Hematopoietic multipotent progenitor cell treated with erythropoietin and hydrocortisone succinate and interleukin-3 and kit ligand, for 15 days (in vitro differentiated cells): ENCODE measurements at regions not wholly inside any gene's neighbourhood (a gene's known extent, or its start where the extent isn't known, plus 50 kb on each side); places are given as distances from the start of the nearest gene placed in this dataset.
"Not testable (repeated sequence)": the region's sequence is repeated elsewhere in the genome, so short reads cannot be mapped to it uniquely, and the experiment has no call there.

Source experiments
- DNase-seq: peaks from one replicate; pipeline ENCODE4 v3.0.0-alpha.2; 2015; ENCODE audit warnings: low spot score

DNA sequence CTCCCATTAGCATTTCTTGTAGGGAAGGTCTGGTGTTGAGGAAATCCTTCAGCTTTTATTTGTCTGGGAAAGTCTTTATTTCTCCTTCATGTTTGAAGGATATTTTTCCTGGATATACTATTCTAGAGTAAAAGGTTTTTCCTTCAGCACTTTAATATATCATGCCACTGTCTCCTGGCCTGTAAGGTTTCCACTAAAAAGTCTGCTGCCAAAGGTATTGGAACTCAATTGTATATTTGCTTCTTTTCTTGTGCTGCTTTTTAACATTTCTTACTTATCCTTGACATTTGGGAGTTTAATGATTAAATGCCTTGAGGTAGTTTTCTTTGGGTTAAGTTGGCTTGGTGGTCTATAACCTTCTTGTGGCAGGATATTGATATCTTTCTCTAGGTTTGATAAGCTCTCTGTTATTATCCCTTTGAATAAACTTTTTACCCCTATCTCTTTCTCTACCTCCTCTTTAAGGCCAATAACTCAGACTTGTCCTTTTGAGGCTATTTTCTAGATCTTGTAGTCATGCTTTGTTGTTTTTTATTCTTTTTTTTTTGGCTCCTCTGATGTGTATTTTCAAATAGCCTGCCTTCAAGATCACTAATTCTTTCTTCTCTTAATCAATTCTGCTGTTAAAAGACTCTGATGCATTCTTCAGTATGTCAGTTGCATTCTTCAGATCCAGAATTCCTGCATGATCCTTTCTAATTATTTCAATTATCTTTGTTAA lies 225.0 kb upstream of the ZNF217 start:
- no peak for DNase-seq

DNA sequence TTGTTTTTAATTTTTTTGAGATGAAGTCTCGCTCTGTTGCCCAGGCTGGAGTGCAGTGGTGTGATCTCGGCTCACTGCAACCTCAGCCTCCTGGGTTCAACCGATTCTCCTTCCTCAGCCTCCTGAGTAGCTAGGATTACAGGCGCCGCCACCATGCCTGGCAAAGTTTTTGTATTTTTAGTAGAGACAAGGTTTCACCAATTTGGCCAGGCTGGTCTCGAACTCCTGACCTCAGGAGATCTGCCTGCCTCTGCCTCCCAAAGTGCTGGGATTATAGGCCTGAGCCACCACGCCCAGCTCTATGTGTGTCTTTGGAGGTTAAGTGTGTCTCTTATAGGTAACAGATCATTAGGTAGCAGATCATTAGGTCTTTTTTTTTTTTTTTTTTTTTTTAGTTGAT lies 223.9 kb upstream of the ZNF217 start:
- DNase-seq: not testable (repeated sequence)

DNA sequence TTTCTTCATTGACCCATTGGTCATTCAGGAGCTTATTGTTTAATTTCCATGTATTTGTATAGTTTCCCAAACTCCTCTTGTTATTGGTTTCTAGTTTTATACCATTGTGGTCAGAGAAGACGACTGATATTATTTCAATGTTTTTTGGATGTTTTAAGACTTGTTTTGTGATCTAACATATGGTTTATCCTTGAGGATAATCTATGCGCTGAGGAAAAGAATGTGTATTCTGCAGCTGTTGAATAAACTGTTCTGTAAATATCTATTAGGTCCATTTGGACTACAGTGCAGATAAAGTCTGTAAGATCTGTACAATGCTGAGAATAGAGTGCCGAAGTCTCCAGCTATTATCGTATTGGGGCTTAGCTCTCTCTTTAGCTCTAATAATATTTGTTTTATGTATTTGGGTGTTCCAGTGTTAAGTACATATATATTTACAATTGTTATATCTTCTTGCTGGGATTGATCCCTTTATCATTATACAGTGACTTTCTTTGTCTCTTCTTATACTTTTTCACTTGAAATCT lies 223.3 kb upstream of the ZNF217 start:
- no peak for DNase-seq

DNA sequence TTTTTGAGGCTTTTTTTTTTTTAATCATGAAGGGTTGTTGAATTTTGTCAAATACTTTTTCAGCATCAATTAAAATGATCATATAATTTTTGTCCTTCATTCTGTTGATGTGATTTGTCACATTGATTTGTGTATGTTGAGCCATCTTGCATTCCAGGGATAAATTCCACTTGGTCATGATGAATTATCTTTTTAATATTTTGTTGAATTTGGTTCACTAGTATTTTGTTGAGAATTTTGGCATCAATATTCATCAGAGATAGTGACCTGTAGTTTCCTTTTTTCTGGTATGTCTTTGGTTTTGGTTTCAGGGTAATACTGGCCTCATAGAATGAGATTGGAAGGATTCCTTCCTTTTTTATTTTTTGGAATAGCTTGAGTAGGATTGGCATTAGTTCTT lies 221.9 kb upstream of the ZNF217 start:
- no peak for DNase-seq

DNA sequence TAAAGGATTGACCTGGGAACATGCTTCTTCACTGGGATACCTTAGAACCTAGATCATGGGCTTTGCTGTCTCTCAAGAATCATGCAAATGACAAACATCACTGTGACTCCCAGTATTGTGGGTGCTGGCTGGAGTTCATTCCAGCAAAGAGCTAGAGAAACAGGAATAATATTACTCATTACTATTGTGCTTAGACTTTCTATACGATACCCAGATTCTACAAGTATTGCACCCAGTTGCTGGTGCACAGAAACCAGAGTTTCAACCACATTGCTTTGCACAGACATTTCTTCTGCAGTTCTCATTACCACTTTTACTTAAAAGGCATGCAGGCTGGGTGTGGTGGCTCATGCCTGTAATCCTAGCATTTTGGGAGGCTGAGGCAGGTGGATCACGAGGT lies 220.4 kb upstream of the ZNF217 start:
- no peak for DNase-seq

DNA sequence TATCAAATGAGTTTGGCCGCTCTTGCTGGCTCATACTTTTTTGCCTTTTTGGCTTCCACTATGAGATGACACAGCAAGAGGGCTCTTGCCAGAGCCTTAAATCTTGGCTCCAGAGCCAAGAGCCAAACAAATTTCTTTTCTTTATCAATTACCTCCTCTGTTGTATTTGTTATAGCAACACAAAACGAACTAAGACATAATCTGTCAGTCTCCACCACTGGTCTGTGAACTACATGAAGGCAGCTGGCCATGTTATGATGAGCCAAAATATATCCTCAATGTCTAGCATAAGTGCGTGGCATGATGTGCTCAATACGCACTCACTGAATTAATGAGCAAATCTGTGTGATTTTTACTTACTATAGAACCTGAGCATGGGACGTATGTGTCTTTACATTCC lies 220.0 kb upstream of the ZNF217 start:
- no peak for DNase-seq

DNA sequence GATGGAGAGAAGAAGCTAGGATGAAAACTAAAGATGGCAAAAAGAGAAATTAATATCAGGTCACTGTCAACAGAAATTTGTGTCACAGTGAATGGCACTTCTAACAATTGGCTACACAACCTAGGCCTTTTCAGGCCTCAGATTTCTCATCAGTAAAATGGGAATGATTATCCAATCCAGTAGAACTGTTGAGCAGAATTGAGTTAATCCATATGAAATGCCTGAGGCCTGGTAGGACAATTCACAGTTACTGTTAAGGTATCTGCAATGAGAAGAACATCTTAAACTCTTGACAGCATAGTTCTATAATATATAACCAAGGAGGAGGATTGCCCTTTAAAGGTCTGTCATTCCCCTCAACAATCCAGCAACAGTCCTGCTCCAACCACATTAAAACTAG lies 217.9 kb upstream of the ZNF217 start:
- no peak for DNase-seq

DNA sequence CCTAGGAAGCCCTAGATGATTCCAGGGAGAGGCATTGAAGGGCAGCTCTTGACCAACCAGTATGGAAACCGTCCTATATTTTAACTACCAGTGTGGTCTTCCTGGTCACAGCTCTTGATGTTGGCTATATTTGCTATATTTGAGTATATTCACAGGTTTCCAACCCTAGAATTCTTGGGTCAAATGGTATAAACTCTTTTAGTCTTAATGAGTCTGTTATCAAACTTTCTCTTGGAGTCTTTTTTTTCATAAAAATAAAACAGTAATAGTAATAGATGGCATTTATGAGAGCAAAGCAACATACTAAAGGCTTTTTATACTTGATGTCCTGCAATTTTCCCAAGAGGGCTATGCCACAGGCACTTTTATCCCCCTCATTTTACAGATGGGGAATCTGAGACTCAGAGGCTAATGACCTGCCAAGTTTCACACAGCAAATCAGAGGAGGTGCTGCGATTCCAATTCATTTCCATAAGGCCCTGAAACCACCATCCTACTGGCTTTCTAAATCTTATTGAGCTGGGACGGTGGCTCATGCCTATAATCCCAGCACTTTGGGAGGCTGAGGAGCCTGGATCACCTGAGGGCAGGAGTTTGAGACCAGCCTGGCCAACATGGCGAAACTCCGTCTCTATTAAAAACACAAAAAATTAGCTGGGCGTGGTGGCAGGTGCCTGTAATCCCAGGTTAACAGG lies 217.2 kb upstream of the ZNF217 start:
- no peak for DNase-seq

DNA sequence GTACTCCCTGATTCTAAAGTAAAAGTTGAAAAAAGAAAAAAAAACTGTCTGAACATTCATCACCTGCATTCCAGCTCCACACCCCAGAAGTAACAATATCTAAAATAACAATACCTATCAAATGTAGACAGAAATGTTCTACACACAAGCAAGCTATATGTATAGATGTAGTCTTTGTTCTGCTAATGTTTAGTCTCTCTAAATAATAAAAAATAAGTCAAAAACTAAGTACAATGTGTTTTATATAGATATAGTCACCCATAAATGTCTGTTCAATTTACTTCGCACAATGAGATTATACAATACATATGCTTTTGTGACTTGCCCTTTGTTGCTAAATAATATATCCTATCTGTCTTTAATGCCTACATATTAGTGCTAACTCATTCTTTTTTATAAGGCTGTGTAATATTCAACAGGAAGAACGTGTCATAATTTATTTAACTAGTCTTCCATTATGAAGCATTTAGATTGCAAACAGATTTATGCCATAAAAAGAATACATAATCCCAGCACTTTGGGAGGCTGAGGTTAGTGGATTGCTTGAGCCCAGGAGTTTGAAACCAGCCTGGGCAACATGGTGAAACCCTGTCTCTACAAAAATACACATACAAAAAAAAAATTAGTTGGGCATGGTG lies 216.2 kb upstream of the ZNF217 start:
- DNase-seq: no peak

DNA sequence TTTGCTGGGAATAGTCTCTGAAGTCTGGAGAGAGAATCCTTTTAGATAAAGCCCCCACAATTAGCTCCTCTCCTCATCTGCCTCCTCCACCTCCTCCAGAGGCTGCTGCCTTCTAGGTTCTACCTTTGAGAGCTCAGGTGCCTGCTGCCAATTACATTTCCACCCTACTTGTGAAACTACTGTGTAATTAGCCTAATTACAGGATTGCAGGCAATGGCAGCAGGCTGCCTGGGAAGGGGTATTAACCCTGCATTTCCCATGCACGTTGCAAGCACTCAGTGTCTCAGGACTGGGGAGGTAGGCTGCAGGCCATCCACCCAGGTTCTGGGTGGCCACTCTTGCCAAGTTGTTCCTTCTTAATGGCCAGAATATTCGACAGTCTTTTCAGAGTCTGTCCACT lies 215.6 kb upstream of the ZNF217 start:
- DNase-seq: no peak

DNA sequence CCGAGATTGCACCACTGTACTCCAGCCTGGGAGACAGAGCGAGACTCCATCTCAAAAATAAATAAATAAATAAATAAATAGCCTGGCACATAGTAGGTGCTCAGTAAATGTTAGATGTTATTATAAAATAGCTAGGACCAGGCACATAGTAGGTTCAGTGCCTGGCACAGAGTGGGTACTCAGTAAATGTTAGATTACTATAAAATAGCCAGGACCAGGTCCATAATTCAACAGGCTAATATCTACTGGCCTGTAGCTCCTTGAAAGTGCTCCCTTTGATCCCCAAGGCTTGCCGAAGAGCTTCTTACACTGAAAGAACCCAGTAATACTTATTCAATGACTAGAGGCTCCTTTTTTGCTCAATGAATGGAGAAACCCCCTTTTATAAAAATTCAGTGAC lies 215.1 kb upstream of the ZNF217 start:
- no peak for DNase-seq

DNA sequence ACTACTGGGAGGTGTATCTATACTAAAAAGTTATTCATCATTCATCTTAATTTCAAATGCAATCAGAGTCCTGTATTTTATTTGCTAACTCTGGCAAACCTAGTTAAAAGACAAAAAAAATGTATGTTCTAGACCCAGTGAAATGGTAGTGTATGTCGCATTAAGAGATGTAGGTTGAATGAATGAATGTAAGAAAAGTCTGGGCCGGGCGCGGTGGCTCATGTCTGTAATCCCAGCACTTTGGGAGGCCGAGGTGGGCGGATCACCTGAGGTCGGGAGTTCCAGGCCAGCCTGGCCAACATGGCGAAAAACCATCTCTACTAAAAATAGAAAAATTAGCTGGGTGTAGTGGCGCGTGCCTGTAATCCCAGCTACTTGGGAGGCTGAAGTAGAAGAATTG lies 214.7 kb upstream of the ZNF217 start:
- not testable (repeated sequence) for DNase-seq

DNA sequence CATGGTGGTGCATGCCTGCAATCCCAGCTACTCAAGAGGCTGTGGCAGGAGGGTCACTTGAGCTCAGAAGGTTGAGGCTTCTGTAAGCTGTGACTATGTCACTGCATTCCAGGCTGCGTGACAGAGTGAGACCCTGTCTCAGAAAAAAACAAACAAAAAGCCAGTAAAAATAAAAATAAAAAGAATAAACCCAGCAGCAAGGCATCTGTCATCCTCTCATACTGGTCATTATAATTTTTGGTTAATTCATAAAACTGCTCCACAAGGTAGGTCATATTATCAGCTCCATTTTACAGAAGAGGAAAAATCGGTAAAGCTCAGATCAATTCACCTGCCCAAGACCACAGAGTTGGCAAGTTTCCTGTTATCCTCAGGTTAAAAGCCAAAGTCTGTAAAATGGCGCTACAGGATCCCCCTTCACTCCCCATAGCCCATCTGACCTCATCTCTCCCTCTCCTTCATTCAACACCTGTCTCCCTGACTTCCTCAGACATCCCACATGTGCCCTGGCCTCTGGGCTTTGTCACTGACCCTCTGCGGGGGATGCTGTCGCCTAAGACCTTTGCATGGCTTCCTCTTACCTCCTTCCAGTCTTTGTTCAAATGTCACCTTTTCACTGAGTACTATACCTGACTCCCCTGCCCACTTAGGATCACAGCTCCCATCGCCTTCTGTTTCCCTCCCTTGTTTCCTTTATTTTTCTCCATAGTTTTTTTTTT lies 213.2 kb upstream of the ZNF217 start:
- no peak for DNase-seq

DNA sequence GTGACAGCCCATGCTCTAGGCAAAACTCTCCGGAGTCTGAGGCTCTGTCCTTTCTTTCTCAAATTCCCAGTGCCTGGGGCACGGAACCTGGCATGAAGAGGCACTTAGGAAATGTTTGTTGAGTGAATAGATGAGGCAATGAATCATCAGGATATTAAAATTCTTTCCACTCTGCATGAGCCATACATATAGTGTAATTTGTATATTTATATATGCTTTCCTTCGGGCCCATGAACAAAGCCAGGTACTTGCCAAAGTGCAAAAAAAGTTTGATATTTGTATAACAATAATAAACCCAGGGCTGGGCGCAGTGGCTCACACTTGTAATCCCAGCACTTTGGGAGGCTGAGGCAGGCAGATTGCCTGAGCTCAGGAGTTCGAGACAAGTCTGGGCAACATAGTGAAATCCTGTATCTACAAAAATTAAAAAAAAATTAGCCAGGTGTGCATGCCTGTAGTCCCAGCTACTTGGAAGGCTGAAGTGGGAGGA lies 212.3 kb upstream of the ZNF217 start:
- DNase-seq: no peak

DNA sequence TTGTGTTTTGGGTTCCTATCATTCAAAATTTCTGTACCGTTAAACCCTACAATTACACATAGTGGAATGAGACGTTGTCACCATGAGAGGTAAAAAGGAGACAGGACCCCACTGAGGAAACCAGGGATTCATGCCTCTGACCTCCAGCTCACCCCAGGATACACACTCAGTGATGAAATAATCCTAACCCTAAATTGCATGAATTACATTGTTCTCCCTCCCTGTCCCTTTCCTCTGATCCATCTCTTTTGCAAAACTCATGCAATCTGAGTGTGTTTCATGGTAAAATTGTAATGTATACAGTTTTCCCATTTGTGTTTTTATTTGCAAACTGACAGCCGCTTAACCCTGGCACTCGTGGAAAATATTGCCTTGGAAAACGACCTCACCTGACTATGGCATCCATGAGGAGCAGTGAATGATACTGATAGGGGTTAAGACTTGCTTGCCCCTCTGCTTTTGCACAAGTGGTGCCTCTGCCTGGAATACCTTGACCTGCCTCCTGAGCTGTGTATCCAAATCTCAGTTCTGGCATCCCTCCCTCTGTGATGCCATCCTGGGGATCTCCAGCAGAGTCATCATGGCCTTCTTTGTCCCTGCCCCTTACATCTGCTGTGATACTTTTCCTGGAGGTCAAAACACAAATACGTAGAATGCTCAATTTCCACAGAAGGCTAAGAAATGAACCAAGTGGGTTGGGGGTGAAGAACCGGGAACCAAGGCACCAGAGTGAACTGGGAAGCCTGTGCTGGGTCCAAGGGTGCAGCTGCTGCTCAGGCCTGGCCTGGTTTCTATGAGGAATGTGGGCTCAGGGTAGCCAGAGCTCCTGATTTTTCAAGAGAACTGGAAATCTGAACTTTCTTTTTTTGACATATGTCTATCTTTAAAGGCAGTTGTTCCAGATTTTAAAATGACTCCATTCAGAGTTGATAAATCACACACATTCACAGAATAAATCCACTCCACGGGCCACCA lies 211.6 kb upstream of the ZNF217 start:
- DNase-seq: no peak

DNA sequence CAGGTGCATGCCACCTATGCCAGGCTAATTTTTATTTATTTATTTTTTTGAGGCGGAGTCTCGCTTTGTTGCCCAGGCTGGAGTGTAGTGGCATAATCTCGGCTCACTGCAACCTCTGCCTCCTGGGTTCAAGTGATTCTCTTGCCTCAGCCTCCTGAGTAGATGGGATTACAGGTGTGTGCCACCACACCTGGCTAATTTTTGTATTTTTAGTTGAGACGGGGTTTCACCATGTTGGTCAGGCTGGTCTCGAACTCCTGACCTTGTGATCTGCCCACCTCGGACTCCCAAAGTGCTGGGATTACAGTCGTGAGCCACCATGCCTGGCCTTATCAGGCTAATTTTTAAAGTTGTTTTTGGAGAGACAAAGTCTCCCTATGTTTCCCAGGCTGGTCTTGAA lies 210.7 kb upstream of the ZNF217 start:
- not testable (repeated sequence) for DNase-seq

DNA sequence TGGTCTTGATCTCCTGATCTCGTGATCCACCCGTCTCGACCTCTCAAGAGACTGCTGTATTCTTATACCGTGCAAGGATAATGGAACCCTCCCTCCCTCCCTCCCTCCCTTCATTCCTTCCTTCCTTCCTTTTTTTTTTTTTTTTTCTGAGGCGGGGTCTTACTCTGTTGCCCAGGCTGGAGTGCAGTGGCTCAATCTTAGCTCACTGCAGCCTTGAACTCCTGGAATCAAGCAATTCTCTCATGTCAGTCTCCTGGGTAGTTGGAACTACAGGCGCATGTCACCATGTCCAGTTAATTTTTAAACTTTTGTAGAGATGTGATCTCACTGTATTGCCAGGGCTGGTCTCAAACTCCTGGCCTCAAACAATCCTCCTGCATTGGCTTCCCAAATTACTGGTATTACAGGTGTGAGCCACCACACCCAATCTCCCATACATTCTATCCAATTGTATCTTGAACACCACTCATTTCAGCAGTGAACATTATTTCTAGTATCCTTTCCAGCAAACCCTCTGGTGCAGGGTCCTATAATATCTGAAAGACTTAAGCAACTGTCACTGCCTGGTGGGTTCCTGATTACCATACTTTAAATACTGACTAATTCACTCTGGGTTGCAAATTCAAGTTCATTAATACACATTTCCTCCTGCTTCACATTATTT lies 210.0 kb upstream of the ZNF217 start:
- DNase-seq: no peak

DNA sequence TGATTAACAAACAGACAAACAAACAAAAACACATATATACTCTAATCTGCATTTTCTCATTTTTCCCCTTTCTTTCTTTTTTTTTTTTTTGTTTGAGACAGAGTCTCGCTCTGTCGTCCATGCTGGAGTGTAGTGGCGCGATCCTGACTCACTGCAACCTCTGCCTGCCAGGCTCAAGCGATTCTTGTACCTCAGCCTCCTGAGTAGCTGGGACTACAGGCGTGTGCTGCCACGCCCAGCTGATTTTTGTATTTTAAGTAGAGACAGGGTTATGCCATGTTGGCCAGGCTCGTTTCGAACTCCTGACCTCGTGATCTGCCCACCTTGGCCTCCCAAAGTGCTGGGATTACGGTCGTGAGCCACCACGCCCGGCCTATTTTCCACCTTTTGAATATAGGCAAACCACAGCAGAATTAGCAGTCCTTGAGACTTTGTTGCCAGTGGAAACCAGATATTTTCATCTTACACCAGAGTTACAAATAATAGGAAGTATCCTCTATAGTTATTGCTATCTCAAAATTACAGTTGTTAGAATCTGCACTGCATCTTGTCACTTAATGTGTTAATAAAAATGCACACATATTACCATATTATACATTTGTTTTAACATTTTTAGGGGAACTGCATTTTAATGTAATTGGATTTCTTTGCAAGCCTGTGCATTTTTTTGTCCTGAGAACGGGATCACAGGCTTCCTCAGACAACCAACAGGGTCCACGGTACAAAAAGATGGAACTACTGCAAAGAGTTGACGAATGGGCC lies 208.2 kb upstream of the ZNF217 start:
- DNase-seq: no peak

DNA sequence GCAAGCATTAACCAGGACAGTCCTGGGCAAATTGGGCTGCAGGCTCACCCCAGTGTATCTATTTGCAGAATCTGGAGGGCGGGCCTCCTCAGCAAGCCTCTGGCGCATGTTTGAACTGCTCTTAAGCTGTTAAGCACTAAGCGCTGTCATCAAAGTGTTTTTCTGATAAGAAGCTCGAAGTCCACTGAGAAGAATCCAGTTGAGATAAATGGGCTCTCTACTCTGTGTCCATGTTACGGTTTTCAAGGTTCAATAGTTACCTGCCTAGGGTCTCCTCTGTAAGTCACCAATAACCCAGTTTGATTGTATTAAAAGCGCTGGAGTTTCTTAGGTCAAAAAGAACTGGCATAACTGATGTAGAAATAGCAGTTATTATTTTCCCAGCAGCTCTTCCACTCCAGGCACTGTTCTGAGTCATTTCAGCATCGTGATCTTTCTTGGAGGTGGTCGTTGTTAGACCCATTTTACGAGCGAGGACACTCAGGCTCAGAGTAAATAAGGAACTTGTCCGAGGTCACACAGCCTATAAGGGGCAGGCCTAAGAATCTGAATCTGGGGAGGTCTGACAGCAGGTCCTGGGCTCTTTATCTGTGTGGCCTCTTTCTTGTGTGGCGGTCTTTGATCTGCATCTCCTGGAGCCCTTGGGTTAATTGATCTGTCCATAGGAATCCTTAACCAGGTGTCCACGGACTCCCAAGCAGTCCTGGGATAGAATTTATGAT lies 207.4 kb upstream of the ZNF217 start:
- no peak for DNase-seq
